ENCODE measurements at regions not wholly inside any gene's neighbourhood (a gene's known extent, or its start where the extent isn't known, plus 50 kb on each side); places are given as distances from the start of the nearest gene placed in this dataset.

- Histone ChIP-seq H4K20me1 (ENCODE audit: insufficient read depth, low read length) (no peaks in the 10 kb centered on the region; the same call in 1 of the 2 replicates), H3K18ac (ENCODE audit: low read depth, low read length) (no peak overlapping the region), H2AFZ (replicated peaks; ENCODE audit: low read length, poor library complexity) (no peak overlapping the region), H3K4me3 (ENCODE audit: insufficient read depth, low read depth, low read length) (no peak overlapping the region), H3K9ac (ENCODE audit: low read depth, low read length) (no peak overlapping the region), H3K27ac (ENCODE audit: insufficient read depth, low read length) (no peak overlapping the region), H2BK15ac (ENCODE audit: low read depth, low read length) (no peak overlapping the region), H3K36me3 (ENCODE audit: control insufficient read depth, insufficient read depth, low read length) (peaks cover 1% of the 10 kb centered on the region; the same call in 1 of the 2 replicates), H3K27me3 (ENCODE audit: control insufficient read depth, insufficient read depth, low read length) (no peaks in the 10 kb centered on the region), H4K8ac (ENCODE audit: low read depth in 2 of 2, low read length in 2 of 2) (no peak overlapping the region), H3K79me1 (ENCODE audit: low read depth in 1 of 2, low read length in 2 of 2) (peaks cover 29 to 78% of the 10 kb centered on the region in 2 experiments), H3K4ac (ENCODE audit: low read depth, low read length) (peak overlapping the region; percentile 63), H3K23ac (ENCODE audit: low read depth, low read length) (no peak overlapping the region), H3K4me1 (ENCODE audit: control insufficient read depth, insufficient read depth, low read length) (peaks cover 19% of the 10 kb centered on the region), H4K5ac (ENCODE audit: low read depth, low read length) (no peak overlapping the region), H3K56ac (ENCODE audit: extremely low read depth, insufficient read depth, low read length) (no peak overlapping the region), H3K4me2 (ENCODE audit: low read depth, low read length) (no peak overlapping the region), H4K91ac (ENCODE audit: insufficient read depth, low read depth, low read length) (no peak overlapping the region; the same call in 1 of the 2 replicates), H3K9me1 (ENCODE audit: insufficient read depth, low read length) (peaks cover 13% of the 10 kb centered on the region; the same call in 1 of the 2 replicates), H3K14ac (replicated peaks; ENCODE audit: low read depth, low read length) (no peak overlapping the region), H3K9me3 (ENCODE audit: control insufficient read depth, insufficient read depth, low read length) (no peaks in the 10 kb centered on the region), H2BK120ac (ENCODE audit: low read depth, low read length) (no peak overlapping the region; the same call in 1 of the 2 replicates), H2BK20ac (ENCODE audit: low read depth, low read length) (peak overlapping the region; percentile 7; the same call in 1 of the 2 replicates), H2AK5ac (ENCODE audit: low read depth, low read length) (0 out of 2 replicates have a peak overlapping the region, but pooled peaks have one; percentile 7), H2AK9ac (replicated peaks; ENCODE audit: low read depth, low read length, poor library complexity) (no peak overlapping the region), H2BK5ac (ENCODE audit: low read depth, low read length, poor library complexity, severe bottlenecking) (no peak overlapping the region)
- DNase-seq = no peak
- ChIA-PET POLR2A (ENCODE audit: unreplicated experiment) (no interaction called here), CTCF (no interaction called here)
- dilution Hi-C loops (cut with HindIII; ENCODE audit: low sequenced_read_pairs, unreplicated experiment) = no loop called here
- no peak for TF ChIP-seq RAD21 (IDR thresholded peaks at IDR 0.05; ENCODE audit: low read length)
- no peak for TF ChIP-seq RCOR1 (IDR thresholded peaks at IDR 0.05; ENCODE audit: insufficient replicate concordance, low read length)
- no peak for TF ChIP-seq FOS (IDR thresholded peaks at IDR 0.05; ENCODE audit: low read depth, low read length)
- no peak for TF ChIP-seq MXI1 (IDR thresholded peaks at IDR 0.05; ENCODE audit: borderline replicate concordance, low read depth, low read length)
- TF ChIP-seq CTCF (conservative IDR thresholded peaks at IDR 0.05; ENCODE audit: low read depth, low read length) = no peak
- no peak for TF ChIP-seq CEBPB (IDR thresholded peaks at IDR 0.05; ENCODE audit: low read depth, low read length)
- TF ChIP-seq MAFK (IDR thresholded peaks at IDR 0.05; ENCODE audit: low read depth, low read length) = no peak
- no peak for TF ChIP-seq CHD1 (IDR thresholded peaks at IDR 0.05; ENCODE audit: low read depth, low read length)
- no peak for TF ChIP-seq POLR2A (IDR thresholded peaks at IDR 0.05; ENCODE audit: low read depth, low read length)
- TF ChIP-seq MAZ (IDR thresholded peaks at IDR 0.05; ENCODE audit: borderline replicate concordance, low read depth, low read length) = no peak
- TF ChIP-seq NFE2L2 (IDR thresholded peaks at IDR 0.05; ENCODE audit: low read depth, low read length) = no peak
- no peak for TF ChIP-seq BHLHE40 (IDR thresholded peaks at IDR 0.05; ENCODE audit: low read depth, low read length)
- no peak for TF ChIP-seq USF2 (IDR thresholded peaks at IDR 0.05; ENCODE audit: low read depth, low read length)
- no peak for TF ChIP-seq SMC3 (IDR thresholded peaks at IDR 0.05; ENCODE audit: low read depth, low read length)
- TF ChIP-seq ELK1 (IDR thresholded peaks at IDR 0.05; ENCODE audit: borderline replicate concordance, low read depth, low read length) = no peak
- no peak for TF ChIP-seq RFX5 (IDR thresholded peaks at IDR 0.05; ENCODE audit: low read depth, low read length)
- intact Hi-C loops (cut with micrococcal nuclease) = no loop called here
- no TSS peak for BruUV-seq (replicated peaks)
- ATAC-seq (ENCODE audit: low read depth) = no peak
- in situ Hi-C loops (cut with MboI; ENCODE audit: low sequenced_read_pairs) = loop anchor here (25.0 kb wide), 1 partner anchor 136 kb away; the partner anchor contains the start of gene SMAD6
- 80% methylated on average over 2 of the region's 5 CpGs; no CpG with 5 or more reads in 1 of the 2 experiments for WGBS, 2 experiments (ENCODE audit: extremely low coverage in 2 of 2, insufficient read length in 1 of 2)
Observed at GRCh38 chr15:66848116-66848515, 146.1 kb downstream of the SMAD6 start.
